ENCODE measurements at regions not wholly inside any gene's neighbourhood (a gene's known extent, or its start where the extent isn't known, plus 50 kb on each side); places are given as distances from the start of the nearest gene placed in this dataset.

DNA sequence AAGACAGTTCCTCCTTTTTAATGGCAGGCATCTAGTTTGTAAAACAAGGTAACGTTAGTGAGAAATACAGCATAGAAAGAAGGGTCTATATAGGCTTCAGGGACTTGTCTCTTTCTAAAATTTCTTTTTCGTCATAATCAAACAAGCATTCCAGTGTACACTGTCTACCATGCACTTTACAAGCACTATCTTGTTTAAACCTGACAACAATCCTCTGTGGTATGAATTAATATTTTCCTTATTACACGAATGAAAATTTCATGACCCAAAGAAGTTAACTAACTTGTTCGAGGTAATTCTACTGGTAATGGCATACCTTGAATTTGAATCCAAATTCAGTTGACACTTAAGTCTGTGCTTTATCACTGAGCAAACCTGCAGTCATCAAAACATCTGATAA, 399.7 kb upstream of the NBEA start:
- RAD21 ChIA-PET (ENCODE audit: low non-redundant PET in 1 of 2, low total read pairs in 2 of 2, uncharacterized antibody in 2 of 2, unreplicated experiment in 2 of 2): no interaction called here
- no peak overlapping the region for H3K9ac ChIP-seq (ENCODE audit: low read length)
- H3K27me3 ChIP-seq (ENCODE audit: insufficient read depth, low read length): no peaks in the 10 kb centered on the region
- POLR2A ChIA-PET: no interaction called here
- BruUV-seq (replicated peaks): no TSS peak
- no peaks in the 10 kb centered on the region for H3K9me2 ChIP-seq (ENCODE audit: insufficient read depth)
- no peak overlapping the region for H3K4me3 ChIP-seq (replicated peaks in 1 of 2; ENCODE audit: low read depth in 1 of 2, low read length in 2 of 2)
- H3K79me2 ChIP-seq (ENCODE audit: insufficient read depth, low read length): no peaks in the 10 kb centered on the region
- H2AFZ ChIP-seq (ENCODE audit: low read depth, low read length, poor library complexity, severe bottlenecking): no peak overlapping the region
- DNase-seq (ENCODE audit: low read depth, low spot score) (no peak), ATAC-seq (no peak)
- H3K4me1 ChIP-seq (ENCODE audit: control insufficient read depth in 1 of 2, insufficient read depth in 2 of 2, low read length in 2 of 2): no peaks in the 10 kb centered on the region
- H3K27ac ChIP-seq (ENCODE audit: low read depth, low read length): no peak overlapping the region
- H4K20me1 ChIP-seq (ENCODE audit: insufficient read depth): no peaks in the 10 kb centered on the region
- H3K4me2 ChIP-seq (ENCODE audit: low read length): no peak overlapping the region
- TF ChIP-seq, protein P1, sequence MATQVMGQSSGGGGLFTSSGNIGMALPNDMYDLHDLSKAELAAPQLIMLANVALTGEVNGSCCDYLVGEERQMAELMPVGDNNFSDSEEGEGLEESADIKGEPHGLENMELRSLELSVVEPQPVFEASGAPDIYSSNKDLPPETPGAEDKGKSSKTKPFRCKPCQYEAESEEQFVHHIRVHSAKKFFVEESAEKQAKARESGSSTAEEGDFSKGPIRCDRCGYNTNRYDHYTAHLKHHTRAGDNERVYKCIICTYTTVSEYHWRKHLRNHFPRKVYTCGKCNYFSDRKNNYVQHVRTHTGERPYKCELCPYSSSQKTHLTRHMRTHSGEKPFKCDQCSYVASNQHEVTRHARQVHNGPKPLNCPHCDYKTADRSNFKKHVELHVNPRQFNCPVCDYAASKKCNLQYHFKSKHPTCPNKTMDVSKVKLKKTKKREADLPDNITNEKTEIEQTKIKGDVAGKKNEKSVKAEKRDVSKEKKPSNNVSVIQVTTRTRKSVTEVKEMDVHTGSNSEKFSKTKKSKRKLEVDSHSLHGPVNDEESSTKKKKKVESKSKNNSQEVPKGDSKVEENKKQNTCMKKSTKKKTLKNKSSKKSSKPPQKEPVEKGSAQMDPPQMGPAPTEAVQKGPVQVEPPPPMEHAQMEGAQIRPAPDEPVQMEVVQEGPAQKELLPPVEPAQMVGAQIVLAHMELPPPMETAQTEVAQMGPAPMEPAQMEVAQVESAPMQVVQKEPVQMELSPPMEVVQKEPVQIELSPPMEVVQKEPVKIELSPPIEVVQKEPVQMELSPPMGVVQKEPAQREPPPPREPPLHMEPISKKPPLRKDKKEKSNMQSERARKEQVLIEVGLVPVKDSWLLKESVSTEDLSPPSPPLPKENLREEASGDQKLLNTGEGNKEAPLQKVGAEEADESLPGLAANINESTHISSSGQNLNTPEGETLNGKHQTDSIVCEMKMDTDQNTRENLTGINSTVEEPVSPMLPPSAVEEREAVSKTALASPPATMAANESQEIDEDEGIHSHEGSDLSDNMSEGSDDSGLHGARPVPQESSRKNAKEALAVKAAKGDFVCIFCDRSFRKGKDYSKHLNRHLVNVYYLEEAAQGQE (IDR thresholded peaks at IDR 0.05; ENCODE audit: low read depth): no peak
- intact Hi-C loops (cut with micrococcal nuclease): no loop called here
- H3K36me3 ChIP-seq (ENCODE audit: control insufficient read depth in 1 of 2, insufficient read depth in 2 of 2, low read length in 2 of 2): no peaks in the 10 kb centered on the region
- CTCF ChIA-PET: no interaction called here
- no peaks in the 10 kb centered on the region for H3K9me3 ChIP-seq (ENCODE audit: control insufficient read depth in 1 of 2, insufficient read depth in 1 of 2, low read depth in 1 of 2, low read length in 2 of 2)

DNA sequence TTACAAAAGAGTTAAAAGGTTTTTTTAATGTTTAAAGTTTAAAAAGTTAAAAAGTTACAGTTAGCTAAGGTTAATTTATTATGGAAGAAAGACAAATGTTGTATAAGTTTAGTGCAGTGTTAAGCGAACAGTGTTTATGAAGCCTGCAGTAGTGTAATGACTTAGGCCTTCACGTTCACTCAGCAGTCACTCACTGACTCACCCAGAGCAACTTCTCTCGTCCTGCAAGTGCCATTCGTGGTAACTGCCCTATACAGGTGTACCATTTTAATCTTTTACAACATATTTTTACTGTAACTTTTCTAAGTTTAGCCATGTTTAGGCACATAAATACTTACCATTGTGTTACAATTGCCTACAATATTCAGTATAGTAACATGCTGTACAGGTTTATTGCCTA, 398.2 kb upstream of the NBEA start:
- no peaks in the 10 kb centered on the region for H3K36me3 ChIP-seq (ENCODE audit: control insufficient read depth in 1 of 2, insufficient read depth in 2 of 2, low read length in 2 of 2)
- BruUV-seq (replicated peaks): no TSS peak
- H3K4me1 ChIP-seq (ENCODE audit: control insufficient read depth in 1 of 2, insufficient read depth in 2 of 2, low read length in 2 of 2): no peaks in the 10 kb centered on the region
- H3K4me3 ChIP-seq (replicated peaks in 1 of 2; ENCODE audit: low read depth in 1 of 2, low read length in 2 of 2): no peak overlapping the region
- no peak overlapping the region for H3K4me2 ChIP-seq (ENCODE audit: low read length)
- ChIA-PET POLR2A (no interaction called here), CTCF (no interaction called here), RAD21 (ENCODE audit: low non-redundant PET in 1 of 2, low total read pairs in 2 of 2, uncharacterized antibody in 2 of 2, unreplicated experiment in 2 of 2) (no interaction called here)
- no peaks in the 10 kb centered on the region for H3K79me2 ChIP-seq (ENCODE audit: insufficient read depth, low read length)
- DNase-seq (ENCODE audit: low read depth, low spot score) (no peak), ATAC-seq (no peak)
- H3K27me3 ChIP-seq (ENCODE audit: insufficient read depth, low read length): no peaks in the 10 kb centered on the region
- no peaks in the 10 kb centered on the region for H4K20me1 ChIP-seq (ENCODE audit: insufficient read depth)
- TF ChIP-seq, protein P2, sequence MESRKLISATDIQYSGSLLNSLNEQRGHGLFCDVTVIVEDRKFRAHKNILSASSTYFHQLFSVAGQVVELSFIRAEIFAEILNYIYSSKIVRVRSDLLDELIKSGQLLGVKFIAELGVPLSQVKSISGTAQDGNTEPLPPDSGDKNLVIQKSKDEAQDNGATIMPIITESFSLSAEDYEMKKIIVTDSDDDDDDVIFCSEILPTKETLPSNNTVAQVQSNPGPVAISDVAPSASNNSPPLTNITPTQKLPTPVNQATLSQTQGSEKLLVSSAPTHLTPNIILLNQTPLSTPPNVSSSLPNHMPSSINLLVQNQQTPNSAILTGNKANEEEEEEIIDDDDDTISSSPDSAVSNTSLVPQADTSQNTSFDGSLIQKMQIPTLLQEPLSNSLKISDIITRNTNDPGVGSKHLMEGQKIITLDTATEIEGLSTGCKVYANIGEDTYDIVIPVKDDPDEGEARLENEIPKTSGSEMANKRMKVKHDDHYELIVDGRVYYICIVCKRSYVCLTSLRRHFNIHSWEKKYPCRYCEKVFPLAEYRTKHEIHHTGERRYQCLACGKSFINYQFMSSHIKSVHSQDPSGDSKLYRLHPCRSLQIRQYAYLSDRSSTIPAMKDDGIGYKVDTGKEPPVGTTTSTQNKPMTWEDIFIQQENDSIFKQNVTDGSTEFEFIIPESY (IDR thresholded peaks at IDR 0.05; ENCODE audit: extremely low read depth, insufficient replicate concordance, low read length): no peak
- TF ChIP-seq POLR2AphosphoS5 (IDR thresholded peaks at IDR 0.05; ENCODE audit: low read depth, low read length): no peak
- TF ChIP-seq ZFX (IDR thresholded peaks at IDR 0.05): no peak
- TF ChIP-seq ELF1 (IDR thresholded peaks at IDR 0.05; ENCODE audit: borderline replicate concordance, low read depth): no peak
- no peak for TF ChIP-seq JUND (IDR thresholded peaks at IDR 0.05)
- TF ChIP-seq FOSL1 (IDR thresholded peaks at IDR 0.05; ENCODE audit: low read depth): no peak
- TF ChIP-seq, protein P3, sequence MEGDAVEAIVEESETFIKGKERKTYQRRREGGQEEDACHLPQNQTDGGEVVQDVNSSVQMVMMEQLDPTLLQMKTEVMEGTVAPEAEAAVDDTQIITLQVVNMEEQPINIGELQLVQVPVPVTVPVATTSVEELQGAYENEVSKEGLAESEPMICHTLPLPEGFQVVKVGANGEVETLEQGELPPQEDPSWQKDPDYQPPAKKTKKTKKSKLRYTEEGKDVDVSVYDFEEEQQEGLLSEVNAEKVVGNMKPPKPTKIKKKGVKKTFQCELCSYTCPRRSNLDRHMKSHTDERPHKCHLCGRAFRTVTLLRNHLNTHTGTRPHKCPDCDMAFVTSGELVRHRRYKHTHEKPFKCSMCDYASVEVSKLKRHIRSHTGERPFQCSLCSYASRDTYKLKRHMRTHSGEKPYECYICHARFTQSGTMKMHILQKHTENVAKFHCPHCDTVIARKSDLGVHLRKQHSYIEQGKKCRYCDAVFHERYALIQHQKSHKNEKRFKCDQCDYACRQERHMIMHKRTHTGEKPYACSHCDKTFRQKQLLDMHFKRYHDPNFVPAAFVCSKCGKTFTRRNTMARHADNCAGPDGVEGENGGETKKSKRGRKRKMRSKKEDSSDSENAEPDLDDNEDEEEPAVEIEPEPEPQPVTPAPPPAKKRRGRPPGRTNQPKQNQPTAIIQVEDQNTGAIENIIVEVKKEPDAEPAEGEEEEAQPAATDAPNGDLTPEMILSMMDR (IDR thresholded peaks at IDR 0.05 in 2 of 3, conservative IDR thresholded peaks at IDR 0.05 in 1 of 3; ENCODE audit: borderline replicate concordance in 1 of 3, insufficient read depth in 1 of 3, low read depth in 2 of 3, low read length in 2 of 3): no peak
- TF ChIP-seq, protein P4, sequence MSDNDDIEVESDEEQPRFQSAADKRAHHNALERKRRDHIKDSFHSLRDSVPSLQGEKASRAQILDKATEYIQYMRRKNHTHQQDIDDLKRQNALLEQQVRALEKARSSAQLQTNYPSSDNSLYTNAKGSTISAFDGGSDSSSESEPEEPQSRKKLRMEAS (IDR thresholded peaks at IDR 0.05): no peak
- TF ChIP-seq ZNF274 (IDR thresholded peaks at IDR 0.05; ENCODE audit: low read depth, low read length): no peak
- no peak for TF ChIP-seq RAD21 (IDR thresholded peaks at IDR 0.05; ENCODE audit: low read depth)
- no peak for TF ChIP-seq EGR1 (IDR thresholded peaks at IDR 0.05; ENCODE audit: low read depth)
- H3K27ac ChIP-seq (ENCODE audit: low read depth, low read length): no peak overlapping the region
- intact Hi-C loops (cut with micrococcal nuclease): no loop called here
- H3K9me2 ChIP-seq (ENCODE audit: insufficient read depth): no peaks in the 10 kb centered on the region
- H3K9ac ChIP-seq (ENCODE audit: low read length): no peak overlapping the region
- no peak overlapping the region for H2AFZ ChIP-seq (ENCODE audit: low read depth, low read length, poor library complexity, severe bottlenecking)
- H3K9me3 ChIP-seq (ENCODE audit: control insufficient read depth in 1 of 2, insufficient read depth in 1 of 2, low read depth in 1 of 2, low read length in 2 of 2): no peaks in the 10 kb centered on the region
